ENCODE measurements at regions not wholly inside any gene's neighbourhood (a gene's known extent, or its start where the extent isn't known, plus 50 kb on each side); places are given as distances from the start of the nearest gene placed in this dataset.
"Not testable (repeated sequence)": the region's sequence is repeated elsewhere in the genome, so short reads cannot be mapped to it uniquely, and the experiment has no call there.

GRCh38 chr3:135558150-135558783 is 407.3 kb upstream of the PPP2R3A start:
- no peak for DNase-seq (ENCODE audit: low read depth)

DNA sequence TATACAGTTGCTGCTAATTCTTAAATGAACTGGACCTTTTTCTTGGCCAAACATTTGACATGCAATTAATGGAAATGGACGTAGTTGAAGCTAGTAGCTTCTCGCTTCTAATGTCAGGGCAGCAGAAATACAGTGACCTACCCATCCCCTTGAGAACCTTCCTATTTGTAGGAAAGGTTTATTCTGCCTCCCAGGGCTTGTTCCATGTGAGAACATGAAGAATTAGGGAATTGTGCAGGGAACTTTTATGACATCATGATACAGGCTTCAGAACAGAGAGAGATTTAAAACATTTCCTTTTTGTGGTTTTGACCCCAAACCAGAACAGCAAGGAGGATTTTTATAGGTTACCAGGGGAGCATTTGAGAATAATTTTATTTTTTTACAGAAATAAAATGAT is 406.6 kb upstream of the PPP2R3A start:
- DNase-seq (ENCODE audit: low read depth), result no peak

DNA sequence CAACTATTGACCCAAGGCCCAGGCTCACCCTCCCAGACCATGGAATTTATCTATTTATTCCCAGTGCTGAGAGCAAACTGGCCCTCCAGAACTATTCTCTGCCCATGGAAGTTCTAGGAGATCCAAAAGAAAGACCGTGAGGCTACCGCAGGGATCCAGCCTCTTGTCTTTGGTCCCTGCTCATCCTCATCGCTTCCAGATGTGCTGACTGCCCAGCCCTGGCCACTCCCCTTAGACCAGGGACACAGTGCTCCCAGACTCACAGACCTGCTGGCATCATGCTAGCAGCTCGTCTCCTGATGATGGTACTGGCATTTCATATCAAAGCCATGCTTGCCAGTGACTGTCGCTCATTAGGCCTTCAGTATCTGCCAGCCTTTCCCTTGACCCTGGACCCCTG is 405.7 kb upstream of the PPP2R3A start:
- DNase-seq (ENCODE audit: low read depth), result no peak

DNA sequence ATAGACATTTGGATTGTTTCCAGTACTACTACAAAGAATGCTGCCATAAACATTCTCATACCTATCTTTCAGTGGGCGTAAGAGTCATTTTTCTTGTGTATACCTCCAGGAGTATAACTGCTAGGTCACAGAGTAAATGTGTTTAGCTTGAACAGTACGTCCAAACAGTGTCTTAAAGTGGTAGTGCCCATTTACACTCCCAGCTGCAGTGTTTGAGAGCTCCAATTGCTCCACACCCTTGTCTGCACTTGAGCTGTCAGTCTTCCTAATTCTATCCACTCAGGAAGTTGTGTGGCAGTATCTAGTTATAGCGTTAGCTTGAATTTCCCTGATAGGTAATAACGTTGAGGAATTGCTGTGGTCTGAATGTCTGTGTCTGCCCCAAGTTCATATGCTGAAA is 404.7 kb upstream of the PPP2R3A start:
- DNase-seq (ENCODE audit: low read depth), result no peak

DNA sequence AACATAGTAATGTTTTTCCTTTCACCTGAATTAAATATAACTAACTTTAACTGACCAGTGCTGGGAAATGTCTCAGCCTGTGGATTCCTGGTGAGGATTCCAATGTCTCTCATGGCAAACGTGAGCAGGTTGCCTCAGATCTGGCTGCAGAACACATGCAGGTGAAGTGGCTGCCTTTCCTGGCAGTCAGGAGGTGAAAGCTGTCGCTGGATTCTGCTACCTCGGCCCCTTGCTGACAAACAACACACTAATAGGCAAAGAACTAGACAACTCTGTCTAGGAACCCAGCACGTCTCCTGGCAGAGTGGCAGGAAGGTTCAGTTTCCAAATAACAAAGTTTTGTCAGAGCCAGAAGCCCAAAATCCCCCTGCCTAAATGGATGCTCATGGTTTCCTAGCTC is 400.8 kb upstream of the PPP2R3A start:
- no peak for DNase-seq (ENCODE audit: low read depth)

GRCh38 chr3:135565546-135565945 is 400.0 kb upstream of the PPP2R3A start:
- DNase-seq (ENCODE audit: low read depth), result no peak

DNA sequence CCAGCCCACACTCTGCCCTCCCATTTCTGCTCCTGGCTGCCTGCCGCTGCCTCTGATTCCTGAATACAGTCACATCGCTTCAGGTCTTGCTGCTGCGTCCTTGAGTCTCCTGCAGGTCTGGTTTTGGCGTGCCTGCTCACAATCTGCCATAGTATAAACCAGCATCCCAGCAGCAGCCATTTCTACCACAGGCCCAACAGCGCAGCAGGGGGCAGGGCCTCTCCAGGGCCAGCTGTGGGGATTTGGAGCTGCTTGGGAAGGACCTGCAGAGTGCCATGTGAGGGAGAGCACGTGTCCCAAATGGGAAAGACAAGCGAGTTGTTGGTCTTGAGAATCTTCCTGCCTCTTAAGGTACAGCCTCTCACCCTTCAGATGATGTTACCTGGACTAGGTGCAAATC is 398.3 kb upstream of the PPP2R3A start:
- no peak for DNase-seq (ENCODE audit: low read depth)

DNA sequence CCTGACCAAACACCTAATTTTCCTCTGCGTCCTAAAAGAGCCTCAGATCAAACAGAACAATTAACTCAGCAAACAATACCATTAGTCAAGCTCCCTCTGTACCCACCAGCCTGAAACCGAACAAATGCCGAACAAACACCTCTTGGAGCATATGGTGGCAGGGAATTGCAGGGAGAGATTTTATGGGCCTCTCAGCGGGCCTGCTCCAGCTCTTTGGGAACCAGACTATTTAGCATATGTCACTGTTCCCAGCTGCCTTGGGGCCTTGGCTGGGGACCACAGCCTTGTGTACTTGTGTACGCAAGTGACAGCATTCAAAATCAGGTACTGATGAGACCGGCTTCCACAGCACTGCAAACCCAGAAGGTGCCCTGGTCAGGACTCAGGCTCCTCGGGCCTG is 388.8 kb upstream of the PPP2R3A start:
- DNase-seq (ENCODE audit: low read depth), result no peak

GRCh38 chr3:135581806-135582205 is 383.7 kb upstream of the PPP2R3A start:
- DNase-seq (ENCODE audit: low read depth), result no peak

DNA sequence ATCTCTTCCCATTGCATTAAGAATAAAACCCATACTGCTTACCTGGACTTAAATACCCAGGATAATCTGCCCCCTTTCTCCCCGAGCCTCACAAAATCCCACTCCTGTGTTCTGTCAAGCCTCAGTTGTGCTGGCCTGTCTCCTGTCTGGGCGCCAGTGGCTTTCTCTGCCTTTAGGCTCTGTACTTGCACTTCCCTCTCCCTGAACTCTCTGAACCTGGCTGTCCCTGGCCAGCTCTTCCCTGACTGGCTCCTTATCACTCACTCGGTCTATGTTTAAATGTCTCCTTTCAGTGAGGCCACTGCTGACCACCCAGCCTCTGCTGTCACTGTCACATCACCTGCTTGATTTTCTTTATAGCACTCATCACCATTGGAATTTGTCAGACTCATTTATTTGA is 382.7 kb upstream of the PPP2R3A start:
- DNase-seq (ENCODE audit: low read depth), result no peak

- DNase-seq (ENCODE audit: low read depth), result no peak
Measured at GRCh38 chr3:135596563-135596962, 369.0 kb upstream of the PPP2R3A start.

DNA sequence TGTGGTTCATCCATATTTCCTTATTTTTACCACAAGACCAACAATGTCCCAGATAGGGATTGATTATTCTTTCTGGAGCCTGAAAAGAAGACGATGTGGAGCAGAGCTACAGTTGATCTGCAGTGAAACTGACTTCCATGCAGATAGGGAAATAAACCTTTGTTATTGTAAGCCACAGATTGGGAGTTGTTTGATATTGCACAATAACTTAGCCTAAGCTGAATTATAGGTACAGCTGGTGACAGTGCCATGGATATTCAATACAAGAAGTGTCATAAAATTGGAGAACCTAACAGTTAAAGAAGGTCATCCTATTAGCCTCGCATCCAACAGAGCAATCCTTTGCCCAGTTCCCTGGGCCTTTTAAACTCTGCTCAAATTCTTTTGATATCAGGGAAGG is 367.7 kb upstream of the PPP2R3A start:
- DNase-seq (ENCODE audit: low read depth), result no peak

DNA sequence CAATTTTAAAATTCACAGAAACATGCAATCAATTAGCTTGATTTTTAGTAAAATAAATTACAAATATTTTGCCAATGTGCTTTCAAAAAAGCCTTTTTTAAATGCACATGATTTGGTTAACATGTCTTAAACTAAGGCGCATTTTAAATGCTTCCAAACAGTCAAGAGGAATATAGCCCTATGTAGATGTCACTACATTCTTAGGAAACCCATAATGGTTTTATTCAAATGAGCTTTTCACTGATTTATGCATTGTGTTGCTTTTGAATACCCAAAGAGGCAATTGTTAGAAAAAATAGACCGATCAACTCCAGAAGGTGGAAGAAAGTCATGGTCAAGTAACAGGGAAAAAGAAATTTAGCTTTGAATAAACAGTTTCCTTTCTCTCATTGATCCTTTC is 366.9 kb upstream of the PPP2R3A start:
- no peak for DNase-seq (ENCODE audit: low read depth)

DNA sequence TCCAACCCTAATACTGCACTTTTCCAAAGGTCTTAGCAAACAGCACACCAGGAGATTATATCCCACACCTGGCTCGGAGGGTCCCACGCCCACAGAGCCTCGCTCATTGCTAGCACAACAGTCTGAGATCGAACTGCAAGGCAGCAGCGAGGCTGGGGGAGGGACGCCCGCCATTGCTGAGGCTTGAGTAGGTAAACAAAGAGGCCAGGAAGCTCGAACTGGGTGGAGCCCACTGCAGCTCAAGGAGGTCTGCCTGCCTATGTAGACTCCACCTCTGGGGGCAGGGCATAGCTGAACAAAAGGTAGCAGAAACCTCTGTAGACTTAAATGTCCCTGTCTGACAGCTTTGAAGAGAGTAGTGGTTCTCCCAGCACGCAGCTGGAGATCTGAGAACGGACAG is 361.0 kb upstream of the PPP2R3A start:
- DNase-seq (ENCODE audit: low read depth), result not testable (repeated sequence)

GRCh38 chr3:135618123-135618522 is 347.4 kb upstream of the PPP2R3A start:
- DNase-seq (ENCODE audit: low read depth), result no peak

GRCh38 chr3:135621184-135621920 is 344.2 kb upstream of the PPP2R3A start:
- DNase-seq (ENCODE audit: low read depth), result no peak

GRCh38 chr3:135622215-135622614 is 343.3 kb upstream of the PPP2R3A start:
- DNase-seq (ENCODE audit: low read depth), result no peak

DNA sequence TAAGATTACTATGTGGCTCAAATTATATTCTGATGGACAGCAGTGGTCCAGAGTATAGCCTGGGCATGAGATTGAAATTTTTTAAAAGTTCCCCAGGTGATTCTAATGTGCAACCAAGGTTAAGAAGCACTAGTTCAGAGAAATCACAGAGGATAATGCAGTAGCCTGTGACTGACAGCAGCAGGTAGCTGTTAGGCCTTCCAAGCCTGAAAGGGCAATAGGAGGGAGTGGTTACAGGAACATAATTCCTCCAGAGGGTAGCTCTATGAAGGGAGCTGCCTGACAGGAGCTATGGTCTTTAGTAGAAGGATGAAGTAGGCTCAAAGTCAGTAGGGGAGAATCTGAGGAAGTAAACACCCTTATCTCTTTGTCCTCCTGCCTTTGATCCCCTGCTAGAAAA is 342.9 kb upstream of the PPP2R3A start:
- no peak for DNase-seq (ENCODE audit: low read depth)

GRCh38 chr3:135623558-135623957 is 342.0 kb upstream of the PPP2R3A start:
- DNase-seq (ENCODE audit: low read depth), result no peak

GRCh38 chr3:135627057-135627456 is 338.5 kb upstream of the PPP2R3A start:
- no peak for DNase-seq (ENCODE audit: low read depth)

- DNase-seq (ENCODE audit: low read depth), result no peak
Measured at GRCh38 chr3:135629701-135630408, 335.7 kb upstream of the PPP2R3A start.

GRCh38 chr3:135632556-135633065 is 332.9 kb upstream of the PPP2R3A start:
- no peak for DNase-seq (ENCODE audit: low read depth)

DNA sequence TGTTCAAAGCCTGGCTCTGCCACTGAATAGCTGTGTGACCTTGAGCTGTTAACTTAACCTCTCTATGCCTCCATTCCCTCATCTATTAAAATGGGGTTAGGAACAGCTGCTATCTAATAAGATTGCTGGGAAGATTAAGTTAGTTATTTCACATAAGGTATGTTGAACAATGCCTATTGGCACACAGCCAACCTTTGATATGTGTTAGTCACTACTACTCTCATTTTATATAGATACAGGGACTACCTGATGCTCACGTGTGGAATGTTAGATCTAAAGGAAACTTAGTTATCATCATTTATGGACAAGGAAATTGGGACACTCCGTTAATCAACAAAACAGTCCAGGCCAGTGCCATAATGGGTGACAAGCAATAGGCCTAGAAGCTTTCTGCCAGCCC is 332.4 kb upstream of the PPP2R3A start:
- no peak for DNase-seq (ENCODE audit: low read depth)

Measured in renal cortical epithelial cell (primary cell).